ENCODE measurements at regions not wholly inside any gene's neighbourhood (a gene's known extent, or its start where the extent isn't known, plus 50 kb on each side); places are given as distances from the start of the nearest gene placed in this dataset.

DNA sequence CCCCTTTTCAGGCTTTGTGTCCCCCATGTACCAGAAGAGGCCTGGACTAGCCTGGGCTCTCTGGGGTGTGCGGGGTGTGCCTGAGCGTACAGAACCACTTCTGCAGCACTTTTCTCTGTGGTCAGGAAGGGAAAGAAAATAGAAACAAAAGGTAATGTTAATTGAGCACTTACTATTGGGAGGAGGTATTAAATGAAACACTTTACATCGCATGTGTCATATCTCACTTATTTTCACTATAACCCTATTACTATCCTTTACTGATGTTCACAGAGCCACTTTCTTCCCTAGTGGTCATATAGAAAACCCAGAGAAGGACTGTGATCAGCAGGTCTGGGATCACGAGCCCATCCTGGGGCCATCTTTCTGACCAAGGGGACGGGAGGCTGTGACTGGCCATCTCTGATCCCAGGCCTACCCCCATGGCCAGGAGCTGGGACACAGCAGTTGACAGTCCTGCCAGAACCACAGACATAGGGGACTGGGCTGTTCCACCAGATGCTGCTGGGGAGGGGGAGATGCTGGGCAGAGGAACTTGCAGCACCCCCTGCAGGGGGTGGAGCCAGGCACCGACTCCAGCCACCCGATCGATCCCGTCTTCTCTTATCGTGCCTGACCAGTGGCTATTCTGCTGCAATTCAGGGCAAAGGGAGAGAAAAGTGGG is 107.6 kb downstream of the VEGFA start:
- peaks cover 0 to 17% (median 0%) of the 10 kb centered on the region in 3 donors for H3K4me1 ChIP-seq
- H3K27ac ChIP-seq, result no peak overlapping the region
- WGBS, 2 donors, result 73 to 88% methylated on average over 7 to 10 of the region's 10 CpGs
- no peak for DNase-seq
- H3K9me3 ChIP-seq, result no peaks in the 10 kb centered on the region
- TF ChIP-seq, protein P1, sequence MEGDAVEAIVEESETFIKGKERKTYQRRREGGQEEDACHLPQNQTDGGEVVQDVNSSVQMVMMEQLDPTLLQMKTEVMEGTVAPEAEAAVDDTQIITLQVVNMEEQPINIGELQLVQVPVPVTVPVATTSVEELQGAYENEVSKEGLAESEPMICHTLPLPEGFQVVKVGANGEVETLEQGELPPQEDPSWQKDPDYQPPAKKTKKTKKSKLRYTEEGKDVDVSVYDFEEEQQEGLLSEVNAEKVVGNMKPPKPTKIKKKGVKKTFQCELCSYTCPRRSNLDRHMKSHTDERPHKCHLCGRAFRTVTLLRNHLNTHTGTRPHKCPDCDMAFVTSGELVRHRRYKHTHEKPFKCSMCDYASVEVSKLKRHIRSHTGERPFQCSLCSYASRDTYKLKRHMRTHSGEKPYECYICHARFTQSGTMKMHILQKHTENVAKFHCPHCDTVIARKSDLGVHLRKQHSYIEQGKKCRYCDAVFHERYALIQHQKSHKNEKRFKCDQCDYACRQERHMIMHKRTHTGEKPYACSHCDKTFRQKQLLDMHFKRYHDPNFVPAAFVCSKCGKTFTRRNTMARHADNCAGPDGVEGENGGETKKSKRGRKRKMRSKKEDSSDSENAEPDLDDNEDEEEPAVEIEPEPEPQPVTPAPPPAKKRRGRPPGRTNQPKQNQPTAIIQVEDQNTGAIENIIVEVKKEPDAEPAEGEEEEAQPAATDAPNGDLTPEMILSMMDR (IDR thresholded peaks at IDR 0.05), result no peak
- no peak for TF ChIP-seq POLR2A (IDR thresholded peaks at IDR 0.05)
- H3K27me3 ChIP-seq, result peaks cover 0 to under 1% (median 0%) of the 10 kb centered on the region in 4 donors
- H3K4me3 ChIP-seq, result no peak overlapping the region
- intact Hi-C loops (cut with DNase I), result no loop called here
- no peaks in the 10 kb centered on the region for H3K36me3 ChIP-seq

DNA sequence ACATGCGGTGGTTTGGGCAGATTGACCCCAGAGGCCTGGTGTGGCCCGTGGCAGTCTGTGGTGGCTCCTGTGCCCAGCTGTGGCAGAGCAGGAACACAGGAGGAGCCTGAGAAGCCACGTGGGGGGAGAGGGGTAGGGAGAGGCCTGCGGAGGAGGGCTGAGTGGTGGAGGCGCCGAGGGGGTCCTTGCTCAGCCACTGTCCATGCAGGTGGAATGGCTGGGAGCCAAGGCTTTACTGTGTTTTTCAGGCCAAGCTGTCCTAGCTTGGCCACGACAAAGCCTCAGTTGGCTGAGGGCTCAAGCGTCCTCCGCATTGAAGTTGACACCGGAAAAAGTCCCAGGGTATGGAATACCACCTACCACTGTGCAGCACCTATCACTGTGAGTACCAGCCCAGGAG is 107.0 kb downstream of the VEGFA start:
- 90 to 95% methylated on average over 2 to 4 of the region's 10 CpGs for WGBS, 2 donors
- Histone ChIP-seq H3K27me3 (peaks cover 0 to 6% (median 0%) of the 10 kb centered on the region in 4 donors), H3K27ac (no peak overlapping the region), H3K9me3 (no peaks in the 10 kb centered on the region), H3K36me3 (no peaks in the 10 kb centered on the region), H3K4me3 (no peak overlapping the region), H3K4me1 (peaks cover 0 to 17% (median 0%) of the 10 kb centered on the region in 3 donors)
- intact Hi-C loops (cut with DNase I), result no loop called here
- TF ChIP-seq, protein P1 (IDR thresholded peaks at IDR 0.05), result no peak
- TF ChIP-seq POLR2A (IDR thresholded peaks at IDR 0.05), result no peak
- no peak for DNase-seq

DNA sequence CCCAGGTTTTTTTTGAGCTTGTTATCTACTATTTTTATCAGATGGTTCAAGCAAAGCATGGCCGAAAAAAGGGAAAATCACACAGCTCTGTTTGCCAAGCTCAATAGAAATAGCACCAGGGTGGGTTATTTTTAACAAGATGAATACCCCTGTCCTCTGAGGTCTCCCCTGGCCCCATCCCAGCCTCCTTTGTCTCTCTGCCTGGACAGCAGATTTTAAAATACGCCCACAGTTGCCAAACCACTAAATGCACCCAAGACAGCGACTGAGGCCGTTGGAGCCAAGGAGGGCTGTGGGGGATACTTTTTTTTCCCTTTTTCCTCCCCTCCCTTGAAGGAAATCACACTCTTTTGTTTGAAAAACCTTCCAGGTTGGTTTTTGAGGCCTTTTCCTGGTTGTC is 106.6 kb downstream of the VEGFA start:
- TF ChIP-seq, protein P1 (IDR thresholded peaks at IDR 0.05), result no peak
- Histone ChIP-seq H3K4me1 (peaks cover 0 to 17% (median 0%) of the 10 kb centered on the region in 3 donors), H3K36me3 (no peaks in the 10 kb centered on the region), H3K4me3 (no peak overlapping the region), H3K9me3 (no peaks in the 10 kb centered on the region), H3K27ac (no peak overlapping the region), H3K27me3 (peaks cover 0 to 8% (median 0%) of the 10 kb centered on the region in 4 donors)
- 66 to 87% methylated on average over 4 of the region's 4 CpGs for WGBS, 2 donors
- intact Hi-C loops (cut with DNase I), result no loop called here
- DNase-seq, result no peak

DNA sequence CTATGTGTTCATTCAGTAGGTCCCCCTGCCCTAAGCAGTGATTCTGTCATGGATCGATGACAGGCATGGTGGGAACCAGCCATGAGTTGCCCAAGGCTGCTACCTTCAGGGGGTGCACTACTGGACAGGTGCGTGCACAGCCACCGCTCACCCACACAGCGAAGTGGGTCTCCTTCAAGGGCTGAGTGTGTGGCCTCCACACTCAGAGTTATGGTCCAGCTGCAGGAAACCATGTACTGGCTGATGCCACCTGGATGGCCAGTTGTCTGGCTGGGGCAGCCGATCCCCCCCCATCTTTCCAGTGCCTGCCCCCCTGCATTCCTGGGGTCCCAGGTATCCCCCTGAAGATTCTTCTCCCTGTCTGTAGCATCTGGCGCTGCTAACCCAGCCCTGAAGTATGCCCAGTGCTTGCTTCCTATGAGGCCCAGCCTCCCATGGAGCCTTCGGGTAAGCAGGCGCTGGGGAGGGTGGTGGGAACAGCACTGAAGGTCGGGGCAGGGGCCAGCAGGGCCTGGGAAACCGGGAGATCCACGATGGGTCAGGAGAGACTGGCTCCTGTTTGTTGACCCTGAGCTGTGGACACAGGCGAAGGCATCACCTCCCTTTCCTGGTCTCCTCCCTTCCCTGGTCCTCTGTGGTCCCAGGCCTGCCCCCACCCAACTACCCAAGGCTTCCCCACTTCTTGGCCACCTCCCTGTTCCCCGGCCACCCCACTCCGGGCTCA is 106.0 kb downstream of the VEGFA start:
- WGBS, 2 donors, result 71 to 90% methylated on average over 5 to 6 of the region's 14 CpGs
- Histone ChIP-seq H3K4me1 (peaks cover 0 to 17% (median 0%) of the 10 kb centered on the region in 3 donors), H3K27ac (no peak overlapping the region), H3K27me3 (peaks cover 0 to 8% (median 0%) of the 10 kb centered on the region in 4 donors), H3K36me3 (no peaks in the 10 kb centered on the region), H3K4me3 (no peak overlapping the region), H3K9me3 (no peaks in the 10 kb centered on the region)
- TF ChIP-seq, protein P1 (IDR thresholded peaks at IDR 0.05), result no peak
- TF ChIP-seq POLR2A (IDR thresholded peaks at IDR 0.05), result no peak
- intact Hi-C loops (cut with DNase I), result no loop called here
- DNase-seq, result no peak

Measured in esophagus squamous epithelium (tissue), 5 donors.